Glomerular endothelial cell (primary cell): ENCODE measurements at regions not wholly inside any gene's neighbourhood (a gene's known extent, or its start where the extent isn't known, plus 50 kb on each side); places are given as distances from the start of the nearest gene placed in this dataset.
"Not testable (repeated sequence)": the region's sequence is repeated elsewhere in the genome, so short reads cannot be mapped to it uniquely, and the experiment has no call there.

Experiments used
- DNase-seq: peaks from one replicate; pipeline ENCODE4 v3.0.0-alpha.2; 2011; ENCODE audit warnings: low read depth, low spot score; ENCODE audit errors: extremely low read depth

GRCh38 chr9:82424599-82425120, 436.1 kb downstream of the SPATA31D1 start:
- no peak for DNase-seq

DNA sequence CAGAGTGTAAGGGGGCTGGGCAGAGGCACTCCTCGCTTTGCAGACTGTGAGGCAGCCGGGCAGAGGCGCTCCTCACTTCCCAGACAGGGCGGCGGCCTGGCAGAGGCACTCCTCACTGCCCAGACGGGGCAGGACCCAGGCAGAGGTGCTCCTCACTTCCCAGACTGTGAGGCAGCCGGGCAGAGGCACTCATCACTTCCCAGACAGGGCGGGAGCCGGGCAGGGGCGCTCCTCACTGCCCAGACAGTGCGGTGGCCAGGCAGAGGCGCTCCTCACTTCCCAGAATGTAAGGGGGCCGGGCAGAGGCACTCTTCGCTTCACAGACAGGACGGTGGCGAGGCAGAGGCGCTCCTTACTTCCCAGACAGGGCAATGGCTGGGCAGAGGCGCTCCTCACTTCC, 442.5 kb downstream of the SPATA31D1 start:
- DNase-seq = no peak

- DNase-seq = not testable (repeated sequence)
Observed at GRCh38 chr9:82433290-82433931, 444.8 kb downstream of the SPATA31D1 start.

DNA sequence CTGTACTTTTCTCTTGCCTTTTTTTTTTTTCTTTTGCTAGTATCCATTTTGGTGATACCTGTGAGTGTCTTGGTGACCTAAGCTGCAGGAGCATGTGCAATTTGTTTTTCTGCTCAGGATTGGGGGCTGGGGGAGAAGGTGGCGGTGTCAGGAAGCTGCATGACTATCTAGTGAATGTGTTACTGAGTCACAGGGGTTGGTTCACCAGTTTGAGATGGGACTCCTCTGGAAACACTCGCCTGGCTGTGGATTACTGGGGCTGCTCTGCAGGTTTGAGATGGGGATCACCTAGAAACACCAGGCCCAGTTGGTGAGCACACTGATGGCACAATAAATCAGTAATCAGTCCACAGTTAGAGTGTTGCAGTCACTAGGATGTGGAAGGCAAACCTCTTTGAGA, 447.9 kb downstream of the SPATA31D1 start:
- DNase-seq = no peak

DNA sequence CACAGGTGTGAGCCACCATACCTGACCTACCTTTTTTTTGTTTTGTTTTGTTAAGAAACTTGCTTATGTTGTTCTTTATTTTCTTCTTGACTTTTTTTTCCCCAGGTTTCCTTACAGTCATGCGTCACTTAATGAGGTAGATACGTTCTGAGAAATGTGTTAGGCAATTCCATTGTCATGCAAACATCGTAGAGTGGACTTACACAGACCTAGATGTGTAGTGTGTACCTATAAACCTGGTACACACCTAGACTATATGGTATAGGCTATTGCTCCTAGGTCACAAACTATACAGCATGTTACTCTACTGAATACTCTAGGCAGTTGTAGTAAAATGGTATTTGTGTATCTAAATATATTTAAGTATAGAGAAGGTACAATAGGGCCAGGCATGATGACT, 448.6 kb downstream of the SPATA31D1 start:
- DNase-seq = not testable (repeated sequence)

GRCh38 chr9:82438581-82438980, 450.0 kb downstream of the SPATA31D1 start:
- no peak for DNase-seq

DNA sequence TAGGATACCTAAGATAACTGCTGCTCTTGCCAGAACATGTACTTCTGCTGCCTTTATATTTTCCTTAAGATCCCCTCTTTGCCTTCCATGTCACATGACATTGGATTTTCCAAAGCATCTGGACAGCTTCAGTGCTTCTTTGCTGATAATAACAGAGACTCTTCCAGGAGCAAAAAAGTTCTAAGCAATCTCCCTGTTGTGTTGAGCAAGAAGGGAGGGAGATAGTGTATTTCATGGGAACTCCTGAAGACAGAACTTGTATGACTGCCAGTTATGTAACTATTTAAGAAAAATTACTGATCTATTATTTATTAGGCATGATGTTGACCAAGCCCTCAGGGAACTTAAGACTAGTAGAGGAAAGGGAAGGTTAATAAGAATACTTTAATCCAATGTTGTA, 454.7 kb downstream of the SPATA31D1 start:
- DNase-seq = no peak

GRCh38 chr9:82445556-82445955, 457.0 kb downstream of the SPATA31D1 start:
- DNase-seq = no peak

DNA sequence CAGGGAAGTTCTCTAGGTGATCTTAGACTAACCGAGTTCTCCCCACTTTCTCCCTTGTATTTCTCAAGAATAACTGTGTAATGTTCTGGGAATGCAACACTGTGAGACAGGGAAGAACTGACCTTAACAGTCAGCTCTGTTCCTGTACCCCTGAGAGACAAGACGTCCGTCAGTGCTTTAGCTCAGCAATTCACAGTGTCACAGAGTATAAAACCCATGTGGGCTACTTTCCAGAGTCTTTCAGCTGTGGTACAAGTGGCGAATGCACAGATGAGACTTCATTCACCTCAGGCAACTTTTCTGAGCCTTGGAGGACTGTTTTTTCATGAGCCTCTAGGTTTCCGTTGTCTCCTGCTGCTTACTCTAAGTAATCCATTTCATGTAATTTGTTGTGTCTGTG, 458.8 kb downstream of the SPATA31D1 start:
- DNase-seq = no peak

DNA sequence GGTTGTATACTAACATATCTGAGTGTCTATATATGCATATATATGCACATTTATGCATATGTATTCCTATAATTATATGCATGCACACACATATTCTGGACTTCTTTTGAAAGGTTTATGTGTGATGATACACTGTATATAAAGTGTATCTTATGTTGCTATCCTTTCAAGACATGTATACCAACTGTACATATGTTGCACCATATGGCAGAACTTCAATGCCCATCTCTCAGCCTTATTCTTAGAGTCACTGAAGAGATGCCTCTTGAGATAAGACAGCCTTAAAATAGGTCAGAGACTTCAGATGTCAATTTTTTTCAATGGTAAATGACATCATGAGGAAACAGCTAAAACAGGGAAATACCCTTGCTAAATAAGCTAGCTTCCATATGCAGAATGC, 461.4 kb downstream of the SPATA31D1 start:
- DNase-seq = no peak

- DNase-seq = no peak
Observed at GRCh38 chr9:82454509-82455190, 466.1 kb downstream of the SPATA31D1 start.

- no peak for DNase-seq
Observed at GRCh38 chr9:82456642-82457041, 468.1 kb downstream of the SPATA31D1 start.

- no peak for DNase-seq
Observed at GRCh38 chr9:82457298-82457697, 468.7 kb downstream of the SPATA31D1 start.

DNA sequence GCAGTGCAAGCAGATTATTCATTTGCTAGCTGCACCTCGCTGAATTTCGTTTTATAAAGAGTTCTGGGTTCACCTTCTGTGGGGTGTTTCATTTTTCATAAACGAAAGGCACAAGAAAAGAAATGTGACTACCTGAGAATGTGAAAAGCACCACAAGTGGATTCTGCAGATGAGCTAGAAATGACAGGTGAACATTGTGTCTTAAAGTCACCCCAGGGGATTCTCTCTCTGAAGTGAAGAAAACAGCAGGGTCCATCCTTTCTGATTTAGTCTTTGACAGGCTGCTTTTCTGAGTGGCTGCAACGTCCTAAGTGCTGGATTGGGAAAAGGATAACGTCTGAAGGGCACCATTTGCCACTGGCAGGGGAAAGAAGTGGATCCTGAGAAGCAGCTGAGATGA, 469.3 kb downstream of the SPATA31D1 start:
- no peak for DNase-seq

GRCh38 chr9:82458296-82458695, 469.7 kb downstream of the SPATA31D1 start:
- DNase-seq = no peak

- no peak for DNase-seq
Observed at GRCh38 chr9:82466616-82467260, 478.2 kb downstream of the SPATA31D1 start.

DNA sequence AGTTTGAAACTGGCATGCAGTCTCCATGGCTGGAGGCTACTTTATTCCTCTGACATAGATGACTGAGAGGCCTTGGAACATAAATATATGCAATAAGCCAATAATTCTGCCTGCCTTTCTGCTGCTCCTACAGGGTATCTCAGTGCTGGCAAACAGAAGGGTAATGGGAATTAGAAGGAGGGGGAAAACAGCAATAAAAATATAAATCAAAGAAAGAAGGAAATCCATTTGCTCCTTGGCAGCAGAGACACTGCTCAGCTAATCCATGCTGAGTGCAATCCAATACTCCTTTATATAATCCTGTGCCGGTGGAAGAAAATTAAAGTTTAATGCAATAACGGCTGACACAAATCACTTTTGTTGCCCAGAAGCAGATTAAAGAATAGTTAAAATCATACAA, 478.9 kb downstream of the SPATA31D1 start:
- no peak for DNase-seq

- no peak for DNase-seq
Observed at GRCh38 chr9:82474235-82474634, 485.7 kb downstream of the SPATA31D1 start.

DNA sequence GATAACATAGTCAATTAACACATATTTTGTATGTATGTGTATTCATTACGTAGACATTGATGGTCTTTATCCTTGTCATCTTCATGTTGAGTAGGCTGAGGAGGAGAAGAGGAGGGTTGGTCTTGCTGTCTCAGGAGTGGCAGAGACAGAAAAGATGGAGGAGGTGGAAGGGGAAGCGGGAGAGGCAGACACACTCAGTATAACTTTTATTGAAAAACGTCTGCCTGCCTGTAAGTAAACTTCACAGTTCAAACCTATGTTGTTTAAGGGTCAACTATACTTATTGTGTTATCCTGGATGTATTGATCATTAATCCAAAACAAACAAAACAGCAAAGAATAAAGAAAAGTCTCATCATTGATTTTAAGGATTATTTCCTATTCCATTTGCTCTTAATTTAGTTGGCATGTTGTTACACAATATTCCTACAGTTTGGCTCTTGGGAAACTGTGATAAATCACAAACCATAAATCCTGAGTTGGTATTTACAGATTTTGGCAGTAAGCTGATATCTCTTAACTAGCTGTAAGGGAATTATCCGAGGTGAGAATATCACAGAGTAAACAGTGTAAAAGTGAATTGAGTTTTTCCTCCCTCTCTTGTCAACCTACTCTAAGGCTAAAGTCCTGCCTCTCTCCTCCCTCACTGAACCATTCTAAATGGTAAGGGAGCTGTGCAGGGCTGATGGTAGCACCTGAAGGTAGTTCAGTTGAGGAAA, 487.2 kb downstream of the SPATA31D1 start:
- no peak for DNase-seq

DNA sequence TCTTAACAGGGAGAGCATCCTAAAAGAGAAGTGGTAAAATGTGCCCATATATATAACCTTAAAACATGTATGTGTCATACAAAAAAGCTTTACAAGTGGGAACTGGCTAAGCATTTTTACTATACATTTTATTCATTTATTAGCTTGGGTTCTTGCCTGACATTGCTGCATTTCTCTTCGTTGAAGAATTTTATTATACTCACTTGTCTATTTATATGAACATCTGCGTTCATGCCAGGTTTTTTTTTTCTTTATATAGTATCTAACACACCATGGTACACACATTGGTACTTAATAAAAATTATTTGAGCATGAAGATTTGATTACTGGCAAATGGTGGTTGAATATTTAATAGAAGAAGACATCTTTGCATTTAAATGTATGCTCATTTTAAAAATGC, 492.3 kb downstream of the SPATA31D1 start:
- DNase-seq = no peak

GRCh38 chr9:82487935-82488312, 499.4 kb downstream of the SPATA31D1 start:
- DNase-seq = no peak
